ENCODE measurements at regions not wholly inside any gene's neighbourhood (a gene's known extent, or its start where the extent isn't known, plus 50 kb on each side); places are given as distances from the start of the nearest gene placed in this dataset.

GRCh38 chr6:41487860-41488432 lies 58.2 kb upstream of the FOXP4 start:
- Histone ChIP-seq H3K9me3 (ENCODE audit: control insufficient read depth in 1 of 2, insufficient read depth in 1 of 2, low read depth in 1 of 2, low read length in 2 of 2) (no peaks in the 10 kb centered on the region), H3K9me2 (ENCODE audit: insufficient read depth) (no peaks in the 10 kb centered on the region), H3K79me2 (ENCODE audit: insufficient read depth, low read length) (no peaks in the 10 kb centered on the region), H3K27ac (ENCODE audit: low read depth, low read length) (no peak overlapping the region), H3K4me3 (replicated peaks in 1 of 2; ENCODE audit: low read depth in 1 of 2, low read length in 2 of 2) (no peak overlapping the region), H2AFZ (ENCODE audit: low read depth, low read length, poor library complexity, severe bottlenecking) (no peak overlapping the region), H3K4me1 (ENCODE audit: control insufficient read depth in 1 of 2, insufficient read depth in 2 of 2, low read length in 2 of 2) (peaks cover 0 to 6% of the 10 kb centered on the region in 2 experiments; a peak in 1 of 4 replicates), H3K27me3 (ENCODE audit: insufficient read depth, low read length) (no peaks in the 10 kb centered on the region), H4K20me1 (ENCODE audit: insufficient read depth) (no peaks in the 10 kb centered on the region), H3K36me3 (ENCODE audit: control insufficient read depth in 1 of 2, insufficient read depth in 2 of 2, low read length in 2 of 2) (no peaks in the 10 kb centered on the region), H3K9ac (ENCODE audit: low read length) (no peak overlapping the region), H3K4me2 (ENCODE audit: low read length) (no peak overlapping the region)
- RAD21 ChIA-PET (ENCODE audit: low non-redundant PET in 1 of 2, low total read pairs in 2 of 2, uncharacterized antibody in 2 of 2, unreplicated experiment in 2 of 2): no interaction called here
- no peak for ATAC-seq
- no TSS peak for BruUV-seq (replicated peaks)
- POLR2A ChIA-PET: no interaction called here
- DNase-seq (ENCODE audit: low read depth, low spot score): no peak
- intact Hi-C loops (cut with micrococcal nuclease): no loop called here
- CTCF ChIA-PET: no interaction called here
- no peak for TF ChIP-seq ZBTB33 (IDR thresholded peaks at IDR 0.05; ENCODE audit: extremely low read depth, insufficient replicate concordance, low read length)

- H3K9me3 ChIP-seq (ENCODE audit: control insufficient read depth in 1 of 2, insufficient read depth in 1 of 2, low read depth in 1 of 2, low read length in 2 of 2): no peaks in the 10 kb centered on the region
- TF ChIP-seq ZFX (IDR thresholded peaks at IDR 0.05) (no peak), SIN3A (IDR thresholded peaks at IDR 0.05; ENCODE audit: low read depth) (no peak), ELF1 (IDR thresholded peaks at IDR 0.05; ENCODE audit: borderline replicate concordance, low read depth) (no peak), ZNF274 (IDR thresholded peaks at IDR 0.05; ENCODE audit: low read depth, low read length) (no peak), EZH2 (IDR thresholded peaks at IDR 0.05) (no peak), YY1 (IDR thresholded peaks at IDR 0.05; ENCODE audit: extremely low read depth, insufficient replicate concordance, low read depth, low read length) (no peak), EZH2phosphoT487 (IDR thresholded peaks at IDR 0.05; ENCODE audit: borderline replicate concordance) (no peak), POLR2A (IDR thresholded peaks at IDR 0.05; ENCODE audit: borderline replicate concordance, extremely low read depth, insufficient read depth, insufficient read length) (no peak), CTCF (IDR thresholded peaks at IDR 0.05 in 2 of 3, conservative IDR thresholded peaks at IDR 0.05 in 1 of 3; ENCODE audit: borderline replicate concordance in 1 of 3, insufficient read depth in 1 of 3, low read depth in 2 of 3, low read length in 2 of 3) (no peak), ZBTB33 (IDR thresholded peaks at IDR 0.05; ENCODE audit: extremely low read depth, insufficient replicate concordance, low read length) (no peak), ATF3 (IDR thresholded peaks at IDR 0.05) (no peak), RAD21 (IDR thresholded peaks at IDR 0.05; ENCODE audit: low read depth) (no peak)
- H3K27ac ChIP-seq (ENCODE audit: low read depth, low read length): no peak overlapping the region
- H3K79me2 ChIP-seq (ENCODE audit: insufficient read depth, low read length): no peaks in the 10 kb centered on the region
- H3K9ac ChIP-seq (ENCODE audit: low read length): no peak overlapping the region
- H3K4me1 ChIP-seq (ENCODE audit: control insufficient read depth in 1 of 2, insufficient read depth in 2 of 2, low read length in 2 of 2): peaks cover 0 to 6% of the 10 kb centered on the region in 2 experiments; a peak in 1 of 4 replicates
- ChIA-PET CTCF (no interaction called here), POLR2A (no interaction called here), RAD21 (ENCODE audit: low non-redundant PET in 1 of 2, low total read pairs in 2 of 2, uncharacterized antibody in 2 of 2, unreplicated experiment in 2 of 2) (no interaction called here)
- no peaks in the 10 kb centered on the region for H4K20me1 ChIP-seq (ENCODE audit: insufficient read depth)
- no peaks in the 10 kb centered on the region for H3K27me3 ChIP-seq (ENCODE audit: insufficient read depth, low read length)
- intact Hi-C loops (cut with micrococcal nuclease): no loop called here
- no peaks in the 10 kb centered on the region for H3K9me2 ChIP-seq (ENCODE audit: insufficient read depth)
- no peak overlapping the region for H3K4me2 ChIP-seq (ENCODE audit: low read length)
- ATAC-seq (no peak), DNase-seq (ENCODE audit: low read depth, low spot score) (no peak)
- H3K4me3 ChIP-seq (replicated peaks in 1 of 2; ENCODE audit: low read depth in 1 of 2, low read length in 2 of 2): no peak overlapping the region
- no TSS peak for BruUV-seq (replicated peaks)
- H2AFZ ChIP-seq (ENCODE audit: low read depth, low read length, poor library complexity, severe bottlenecking): no peak overlapping the region
- no peaks in the 10 kb centered on the region for H3K36me3 ChIP-seq (ENCODE audit: control insufficient read depth in 1 of 2, insufficient read depth in 2 of 2, low read length in 2 of 2)
Measured at GRCh38 chr6:41488433-41489119, 57.6 kb upstream of the FOXP4 start.

Data from HCT116 (cell line).